GM19463 (cell line): ENCODE measurements at regions not wholly inside any gene's neighbourhood (a gene's known extent, or its start where the extent isn't known, plus 50 kb on each side); places are given as distances from the start of the nearest gene placed in this dataset.

Experiments used
- ATAC-seq: cut with Tn5 transposase; IDR thresholded peaks from one replicate; pipeline ENCODE4 v1.9.1; 2021; ENCODE audit warnings: mild to moderate bottlenecking, moderate library complexity; ENCODE audit not compliant: unreplicated experiment

DNA sequence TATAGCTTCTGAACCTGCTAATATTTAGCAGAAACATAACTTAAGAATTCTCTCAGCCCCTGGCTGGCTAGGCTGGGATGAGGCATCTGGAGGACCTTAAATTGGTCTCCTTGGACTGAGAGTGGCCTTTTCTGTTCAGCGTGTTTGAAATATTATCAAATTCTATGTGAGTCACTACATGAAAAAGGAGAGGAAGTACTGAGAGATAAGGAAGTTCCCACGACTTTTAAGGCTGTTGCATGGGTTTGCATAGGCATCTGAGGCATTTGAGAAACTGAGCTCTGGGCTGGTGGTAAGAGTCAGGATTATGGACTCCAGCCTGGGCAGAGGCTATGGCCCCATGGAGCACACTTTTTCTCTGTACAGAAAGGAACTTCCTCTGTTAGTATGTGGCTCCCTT is 816.2 kb upstream of the GRAMD2B start:
- no peak for ATAC-seq

- ATAC-seq = no peak
These were observed 814.2 kb upstream of the GRAMD2B start for GRCh38 chr5:125609011-125609410.

DNA sequence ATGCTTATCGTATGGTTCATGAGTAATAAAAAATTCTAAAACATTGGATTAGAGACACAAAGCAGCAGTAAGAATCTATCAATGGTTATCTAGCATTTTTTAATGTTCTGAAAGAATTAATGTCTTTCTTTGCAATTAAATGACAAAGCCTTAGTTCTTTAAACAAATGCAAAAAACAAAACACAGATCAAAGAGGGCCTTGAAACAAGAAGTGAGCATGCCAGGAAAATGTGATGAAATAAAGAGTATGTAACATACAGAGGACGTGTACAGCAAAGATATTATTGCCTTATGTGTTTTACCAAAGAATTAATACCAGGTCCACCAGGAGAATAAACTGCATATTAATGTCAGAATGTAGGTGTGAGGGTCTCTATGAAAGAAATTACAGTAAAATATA is 812.3 kb upstream of the GRAMD2B start:
- ATAC-seq = no peak

- no peak for ATAC-seq
These were observed 811.7 kb upstream of the GRAMD2B start for GRCh38 chr5:125611541-125611940.

DNA sequence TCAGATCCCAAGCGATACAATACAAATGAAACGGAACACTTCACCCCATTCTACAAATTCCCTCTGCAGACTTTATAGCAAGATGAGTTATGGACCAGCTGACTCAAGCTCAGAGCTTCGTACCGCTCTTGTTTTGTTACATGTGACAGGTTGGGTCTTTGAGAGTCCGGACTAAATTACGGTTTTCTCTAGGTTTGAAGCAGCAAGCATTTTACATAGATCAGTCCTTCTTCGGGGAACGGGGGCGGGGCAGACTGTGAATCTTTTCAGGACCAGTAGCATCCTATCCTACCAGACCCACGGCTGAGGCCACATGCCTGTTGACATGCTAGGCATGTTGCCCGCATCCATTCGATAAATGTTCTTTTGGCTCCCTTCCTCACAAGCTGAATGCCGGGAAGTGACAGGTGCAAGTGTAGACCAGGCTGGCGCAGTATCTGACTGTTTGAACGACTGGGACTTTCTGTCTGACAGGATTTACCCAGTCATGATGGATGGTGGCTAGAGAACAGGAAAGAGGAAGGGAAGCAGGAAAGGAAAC is 811.0 kb upstream of the GRAMD2B start:
- ATAC-seq = no peak

DNA sequence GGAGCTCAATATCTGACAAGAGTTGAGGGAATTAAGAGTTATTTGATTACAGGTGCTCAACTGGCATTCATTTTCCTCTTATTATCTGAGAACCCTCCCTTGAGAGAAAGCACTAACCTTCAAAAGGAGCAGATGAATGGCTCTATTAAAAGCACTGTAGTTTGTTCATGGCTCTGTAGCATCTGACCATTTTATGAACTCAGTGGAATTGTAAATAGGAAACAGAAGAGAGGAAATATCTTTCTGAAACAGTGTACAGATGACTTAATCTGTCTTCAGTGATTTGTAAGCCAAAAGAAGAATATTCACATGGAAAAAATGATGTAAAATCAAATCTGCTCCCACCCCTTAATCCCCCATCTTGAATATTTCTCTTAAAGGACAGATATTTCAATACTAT is 810.4 kb upstream of the GRAMD2B start:
- ATAC-seq = no peak

DNA sequence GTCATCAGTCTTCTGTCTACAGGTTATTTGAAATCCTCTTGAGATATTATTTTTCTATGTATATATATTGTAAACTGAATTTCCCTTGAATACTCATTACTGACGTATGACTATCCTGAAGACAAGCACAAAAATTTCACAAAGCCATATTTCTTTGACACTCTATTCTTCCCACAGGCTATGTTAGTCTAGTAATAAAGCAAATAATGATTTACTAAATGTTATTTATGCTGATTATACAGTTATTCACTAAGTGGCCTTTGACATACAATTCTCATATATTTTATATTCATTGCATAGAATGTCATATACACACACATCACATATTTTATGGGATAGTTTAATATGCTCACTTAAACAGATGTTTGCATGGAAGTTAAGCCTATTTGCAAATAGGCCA is 793.0 kb upstream of the GRAMD2B start:
- ATAC-seq = no peak

- no peak for ATAC-seq
These were observed 789.7 kb upstream of the GRAMD2B start for GRCh38 chr5:125633523-125633922.

GRCh38 chr5:125634216-125634835 is 788.9 kb upstream of the GRAMD2B start:
- no peak for ATAC-seq

- no peak for ATAC-seq
These were observed 783.4 kb upstream of the GRAMD2B start for GRCh38 chr5:125639858-125640257.

- no peak for ATAC-seq
These were observed 770.4 kb upstream of the GRAMD2B start for GRCh38 chr5:125652761-125653160.

GRCh38 chr5:125654392-125654791 is 768.8 kb upstream of the GRAMD2B start:
- no peak for ATAC-seq

- ATAC-seq = no peak
These were observed 768.1 kb upstream of the GRAMD2B start for GRCh38 chr5:125655156-125655555.

DNA sequence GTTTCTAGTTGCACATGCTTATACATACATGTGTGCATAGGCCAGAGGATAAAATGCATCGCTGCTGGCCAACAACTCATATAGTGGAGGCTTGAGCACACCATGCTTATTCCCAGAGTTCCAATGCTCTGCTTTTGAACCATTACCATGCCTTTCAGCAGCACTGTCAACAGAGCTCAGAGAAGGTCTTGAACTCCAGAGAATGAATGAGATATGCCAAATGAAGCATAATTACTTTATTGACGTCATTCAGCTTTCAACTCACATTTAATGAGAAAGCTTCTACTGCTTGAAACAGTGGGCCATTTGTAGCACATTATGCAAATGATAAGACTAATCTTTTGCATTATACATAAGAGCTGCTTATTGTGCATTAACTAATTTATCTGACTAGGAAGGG is 765.3 kb upstream of the GRAMD2B start:
- ATAC-seq = no peak

GRCh38 chr5:125659316-125660023 is 763.7 kb upstream of the GRAMD2B start:
- ATAC-seq = no peak

DNA sequence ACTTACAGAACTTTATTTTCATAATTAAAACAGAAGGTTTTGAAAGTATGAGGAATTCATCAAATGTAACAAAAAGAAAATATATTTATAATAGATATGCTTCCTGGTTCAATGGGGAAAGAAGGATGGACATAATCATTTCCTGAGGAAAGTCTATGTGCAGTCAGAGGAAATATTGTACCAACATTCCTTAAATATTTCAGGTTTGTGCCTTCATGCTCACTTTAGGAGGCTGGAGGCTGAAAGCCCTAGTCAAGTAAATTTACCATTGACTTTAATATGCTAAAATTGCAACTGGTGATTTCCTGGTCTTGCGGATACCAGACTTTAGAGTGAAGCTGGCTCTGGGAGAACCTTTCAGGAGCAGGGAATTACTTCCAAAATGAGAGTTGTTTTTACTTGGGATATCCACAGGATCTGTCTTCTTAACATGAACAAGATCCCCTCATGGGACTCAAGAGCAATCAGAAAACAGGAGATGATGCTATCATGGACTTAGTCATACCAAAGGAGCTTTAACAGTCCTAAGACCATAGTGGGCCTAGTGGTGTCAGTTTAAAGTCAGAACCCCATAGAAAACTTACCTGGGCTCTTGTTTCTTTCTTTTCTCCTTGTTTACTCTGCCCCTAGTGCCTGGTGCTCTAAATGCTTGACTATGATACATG is 762.8 kb upstream of the GRAMD2B start:
- no peak for ATAC-seq

- no peak for ATAC-seq
These were observed 761.6 kb upstream of the GRAMD2B start for GRCh38 chr5:125661584-125661983.

DNA sequence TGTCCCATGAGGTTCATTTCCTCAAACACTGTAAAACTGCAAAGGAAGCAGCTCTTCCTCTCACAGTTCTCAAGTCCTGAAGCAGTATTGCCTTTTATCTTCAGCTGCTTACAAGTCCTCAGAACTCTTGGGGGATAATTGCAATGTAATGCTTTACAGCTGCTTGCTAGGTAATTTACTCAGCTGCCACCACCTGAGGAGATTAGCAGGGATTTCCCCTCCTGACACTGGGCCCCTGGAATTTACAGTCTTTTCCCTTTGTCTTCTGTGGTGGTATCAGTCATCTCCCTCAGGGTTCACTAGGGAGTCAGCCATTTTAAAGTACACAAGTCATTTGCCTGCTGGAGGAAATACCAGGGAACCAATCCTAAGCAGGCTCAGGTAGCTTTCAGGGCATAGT is 754.3 kb upstream of the GRAMD2B start:
- no peak for ATAC-seq

GRCh38 chr5:125673359-125673950 is 749.8 kb upstream of the GRAMD2B start:
- ATAC-seq = no peak

GRCh38 chr5:125679522-125679921 is 743.7 kb upstream of the GRAMD2B start:
- ATAC-seq = no peak

DNA sequence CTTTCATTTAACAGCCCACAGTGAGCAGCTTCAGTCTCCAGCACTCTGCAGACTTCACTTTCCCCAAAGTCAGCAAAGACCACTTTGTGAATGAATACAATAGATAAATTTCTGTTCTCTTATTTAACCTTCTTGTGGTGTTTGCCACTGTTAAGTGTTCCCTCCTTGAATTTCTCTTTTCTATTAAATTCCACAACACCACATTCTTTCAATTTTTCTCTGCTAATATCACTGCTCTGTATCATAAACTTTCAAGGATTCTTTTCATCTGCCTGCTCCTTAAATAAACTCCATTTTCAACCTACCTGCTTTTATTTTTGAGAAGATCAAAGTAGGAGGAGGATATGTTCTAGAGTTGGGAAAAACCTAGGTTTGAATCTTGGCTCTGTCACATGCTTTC is 739.5 kb upstream of the GRAMD2B start:
- no peak for ATAC-seq

- ATAC-seq = no peak
These were observed 737.4 kb upstream of the GRAMD2B start for GRCh38 chr5:125685771-125686170.
